Suprapubic skin (tissue), 4 donors: ENCODE measurements at regions not wholly inside any gene's neighbourhood (a gene's known extent, or its start where the extent isn't known, plus 50 kb on each side); places are given as distances from the start of the nearest gene placed in this dataset.

Source experiments
- DNase-seq, 2 donors: peaks; one replicate each; pipeline ENCODE4 v3.0.0-alpha.2; 2019; ENCODE audit warnings: low spot score in 2 of 2
- H3K27ac ChIP-seq: fragments of 200-600 bp; sonication (generic); one replicate; pipeline ENCODE4 v1.5.1; 2019
- H3K27me3 ChIP-seq: fragments of 200-600 bp; sonication (generic); one replicate; pipeline ENCODE4 v1.5.1; 2019
- H3K36me3 ChIP-seq: fragments of 200-600 bp; sonication (generic); one replicate; pipeline ENCODE4 v1.5.1; 2019
- H3K4me1 ChIP-seq: fragments of 200-600 bp; sonication (generic); one replicate; pipeline ENCODE4 v1.5.1; 2019
- H3K4me3 ChIP-seq: fragments of 200-600 bp; sonication (generic); one replicate; pipeline ENCODE4 v1.5.1; 2019; ENCODE audit warnings: mild to moderate bottlenecking
- H3K9me3 ChIP-seq: fragments of 200-600 bp; sonication (generic); one replicate; pipeline ENCODE4 v1.5.1; 2019
- EP300 ChIP-seq: sonication (generic); formaldehyde crosslinking; IDR thresholded peaks from one replicate; pipeline ENCODE4 v1.6.1; 2017; ENCODE audit warnings: antibody characterized with exemption
- POLR2A ChIP-seq, 2 donors: fragments of 450-650 bp; IDR thresholded peaks; one replicate each; pipeline ENCODE4 v1.6.1; 2017; ENCODE audit warnings: antibody characterized with exemption in 2 of 2, mild to moderate bottlenecking in 2 of 2, moderate library complexity in 2 of 2
- POLR2AphosphoS5 ChIP-seq, 3 donors: sonication (generic); formaldehyde crosslinking; IDR thresholded peaks; one replicate each; pipeline ENCODE4 v1.6.1; 2017; ENCODE audit warnings: antibody characterized with exemption in 3 of 3
- WGBS: methylation state at CpG from one replicate; pipeline ENCODE4 v1.1.5; 2018; 5-methylcytosine and 5-hydroxymethylcytosine counted together
- TF ChIP-seq, protein P1 (sequence below), 2 donors: fragments of 200-600 bp in 1 of 2; fragments of 450-650 bp in 1 of 2; sonication (generic) in 1 of 2; IDR thresholded peaks; one replicate each; pipeline ENCODE4 v1.5.1; 2016 to 2019; ENCODE audit warnings: antibody characterized with exemption in 2 of 2, mild to moderate bottlenecking in 1 of 2, moderate library complexity in 1 of 2

DNA sequence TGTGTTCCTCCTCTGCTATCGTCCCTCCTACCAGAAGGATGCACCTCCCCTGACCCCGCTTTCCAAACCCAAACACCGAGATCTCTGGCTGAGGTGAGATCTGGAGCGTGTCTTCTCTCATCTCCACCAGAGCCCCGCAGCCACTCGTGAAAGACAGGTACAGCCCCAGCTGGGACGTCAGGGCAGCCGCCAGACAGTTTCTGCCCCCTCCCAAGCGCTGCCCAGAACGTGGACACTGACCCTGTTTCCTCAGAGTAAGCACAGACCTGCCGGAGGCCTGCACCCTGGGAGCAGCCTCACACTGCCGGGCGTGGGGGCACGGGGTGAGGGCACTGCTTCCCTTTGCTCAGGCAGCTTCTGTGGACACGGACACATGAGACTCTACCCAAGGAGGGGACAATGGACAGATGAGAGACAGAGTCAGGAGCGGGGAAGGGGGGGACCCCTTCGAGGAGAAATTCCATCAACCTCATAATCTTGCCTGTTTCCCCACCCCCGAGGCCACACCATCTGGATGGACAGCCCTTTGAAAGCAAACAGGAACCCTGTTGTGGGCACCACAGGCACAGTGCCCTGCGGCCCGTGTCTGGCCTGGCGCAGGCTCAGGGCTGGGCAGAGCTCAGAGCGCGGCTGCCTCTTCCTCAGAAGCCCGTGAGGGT is 210.6 kb downstream of the DLL1 start:
- TF ChIP-seq POLR2AphosphoS5 (IDR thresholded peaks at IDR 0.05) = no peak
- TF ChIP-seq EP300 = no peak
- no peak for TF ChIP-seq POLR2A (IDR thresholded peaks at IDR 0.05)
- DNase-seq = peak; percentile 50 to 60
- Histone ChIP-seq H3K27me3 (peaks cover 23% of the 10 kb centered on the region), H3K36me3 (no peaks in the 10 kb centered on the region), H3K4me1 (no peaks in the 10 kb centered on the region), H3K27ac (no peak overlapping the region), H3K9me3 (no peaks in the 10 kb centered on the region), H3K4me3 (no peak overlapping the region)
- 82% methylated on average over 17 of the region's 24 CpGs for WGBS

DNA sequence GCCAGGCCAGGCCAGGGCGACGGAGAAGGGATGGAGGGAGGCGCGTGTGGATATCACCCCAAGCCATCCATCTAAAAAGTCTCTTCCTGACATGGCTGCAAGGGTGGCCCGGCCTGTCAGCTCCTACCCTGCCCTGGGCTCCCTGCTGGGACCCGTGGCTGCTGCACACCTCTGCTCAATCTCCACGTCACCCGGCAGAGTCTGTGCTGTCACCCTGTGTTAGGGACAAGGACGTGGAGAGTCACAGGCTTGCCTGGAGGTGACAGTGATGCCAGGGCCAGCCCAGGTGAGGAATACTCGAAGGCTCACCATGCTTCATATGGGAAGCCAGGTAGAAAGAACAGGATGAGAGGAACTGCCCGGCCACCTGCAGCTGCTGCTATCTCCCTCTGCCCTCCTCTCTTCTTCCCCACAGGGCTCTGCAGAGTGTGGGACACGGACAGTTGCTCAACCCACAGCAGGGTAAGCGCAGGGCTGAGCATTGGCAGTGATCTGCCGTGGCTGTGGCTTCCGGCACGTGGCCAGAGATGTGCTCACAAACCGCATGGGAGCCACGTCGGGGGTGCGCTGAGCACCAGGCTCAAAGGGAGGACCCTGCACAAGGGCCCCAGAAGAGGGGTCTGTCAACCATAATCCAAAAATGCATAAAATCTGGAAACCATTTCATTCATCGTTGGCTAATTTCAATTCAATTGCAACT is 214.3 kb downstream of the DLL1 start:
- H3K36me3 ChIP-seq = no peaks in the 10 kb centered on the region
- TF ChIP-seq POLR2A (IDR thresholded peaks at IDR 0.05) (no peak), POLR2AphosphoS5 (IDR thresholded peaks at IDR 0.05) (no peak), EP300 (no peak)
- TF ChIP-seq, protein P1, sequence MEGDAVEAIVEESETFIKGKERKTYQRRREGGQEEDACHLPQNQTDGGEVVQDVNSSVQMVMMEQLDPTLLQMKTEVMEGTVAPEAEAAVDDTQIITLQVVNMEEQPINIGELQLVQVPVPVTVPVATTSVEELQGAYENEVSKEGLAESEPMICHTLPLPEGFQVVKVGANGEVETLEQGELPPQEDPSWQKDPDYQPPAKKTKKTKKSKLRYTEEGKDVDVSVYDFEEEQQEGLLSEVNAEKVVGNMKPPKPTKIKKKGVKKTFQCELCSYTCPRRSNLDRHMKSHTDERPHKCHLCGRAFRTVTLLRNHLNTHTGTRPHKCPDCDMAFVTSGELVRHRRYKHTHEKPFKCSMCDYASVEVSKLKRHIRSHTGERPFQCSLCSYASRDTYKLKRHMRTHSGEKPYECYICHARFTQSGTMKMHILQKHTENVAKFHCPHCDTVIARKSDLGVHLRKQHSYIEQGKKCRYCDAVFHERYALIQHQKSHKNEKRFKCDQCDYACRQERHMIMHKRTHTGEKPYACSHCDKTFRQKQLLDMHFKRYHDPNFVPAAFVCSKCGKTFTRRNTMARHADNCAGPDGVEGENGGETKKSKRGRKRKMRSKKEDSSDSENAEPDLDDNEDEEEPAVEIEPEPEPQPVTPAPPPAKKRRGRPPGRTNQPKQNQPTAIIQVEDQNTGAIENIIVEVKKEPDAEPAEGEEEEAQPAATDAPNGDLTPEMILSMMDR (IDR thresholded peaks at IDR 0.05) = no peak
- 94% methylated on average over 9 of the region's 21 CpGs for WGBS
- DNase-seq = peak; percentile 49 to 65
- no peaks in the 10 kb centered on the region for H3K9me3 ChIP-seq
- peaks cover 17% of the 10 kb centered on the region for H3K27me3 ChIP-seq
- no peaks in the 10 kb centered on the region for H3K4me1 ChIP-seq
- H3K4me3 ChIP-seq = no peak overlapping the region
- no peak overlapping the region for H3K27ac ChIP-seq

GRCh38 chr6:170075659-170076223 is 215.1 kb downstream of the DLL1 start:
- TF ChIP-seq POLR2AphosphoS5 (IDR thresholded peaks at IDR 0.05) (no peak), EP300 (no peak), POLR2A (IDR thresholded peaks at IDR 0.05) (no peak)
- TF ChIP-seq, protein P1 (IDR thresholded peaks at IDR 0.05) = no peak
- Histone ChIP-seq H3K36me3 (no peaks in the 10 kb centered on the region), H3K9me3 (no peaks in the 10 kb centered on the region), H3K27me3 (peaks cover 9% of the 10 kb centered on the region), H3K4me3 (no peak overlapping the region), H3K27ac (no peak overlapping the region), H3K4me1 (no peaks in the 10 kb centered on the region)
- DNase-seq = peak; percentile 40 to 60
- WGBS = 75% methylated on average over 19 of the region's 19 CpGs

DNA sequence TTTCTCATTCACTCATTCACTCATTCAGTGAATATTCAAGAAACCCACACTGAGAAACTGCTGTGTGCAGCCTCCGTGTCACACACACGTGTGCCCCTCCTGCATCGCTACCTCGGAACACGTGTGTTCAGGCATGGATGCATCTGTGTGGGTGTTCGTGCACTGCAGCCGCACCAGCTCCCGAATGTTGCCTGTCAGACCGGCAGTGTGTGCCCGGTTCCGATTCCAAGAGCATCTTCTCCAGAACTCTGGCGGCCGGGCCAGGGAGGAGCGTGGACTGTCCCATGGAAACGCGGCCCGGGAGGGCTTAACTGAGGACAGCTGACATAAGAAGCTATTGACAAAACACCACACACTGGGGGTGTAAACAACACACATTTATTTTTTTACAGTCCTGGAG is 216.0 kb downstream of the DLL1 start:
- DNase-seq = peak; percentile 44 to 56
- Histone ChIP-seq H3K4me1 (no peaks in the 10 kb centered on the region), H3K4me3 (no peak overlapping the region), H3K27me3 (peaks cover under 1% of the 10 kb centered on the region), H3K36me3 (no peaks in the 10 kb centered on the region), H3K27ac (no peak overlapping the region), H3K9me3 (no peaks in the 10 kb centered on the region)
- 93% methylated on average over 16 of the region's 17 CpGs for WGBS
- TF ChIP-seq, protein P1 (IDR thresholded peaks at IDR 0.05) = no peak
- TF ChIP-seq EP300 (no peak), POLR2A (IDR thresholded peaks at IDR 0.05) (no peak), POLR2AphosphoS5 (IDR thresholded peaks at IDR 0.05) (no peak)

DNA sequence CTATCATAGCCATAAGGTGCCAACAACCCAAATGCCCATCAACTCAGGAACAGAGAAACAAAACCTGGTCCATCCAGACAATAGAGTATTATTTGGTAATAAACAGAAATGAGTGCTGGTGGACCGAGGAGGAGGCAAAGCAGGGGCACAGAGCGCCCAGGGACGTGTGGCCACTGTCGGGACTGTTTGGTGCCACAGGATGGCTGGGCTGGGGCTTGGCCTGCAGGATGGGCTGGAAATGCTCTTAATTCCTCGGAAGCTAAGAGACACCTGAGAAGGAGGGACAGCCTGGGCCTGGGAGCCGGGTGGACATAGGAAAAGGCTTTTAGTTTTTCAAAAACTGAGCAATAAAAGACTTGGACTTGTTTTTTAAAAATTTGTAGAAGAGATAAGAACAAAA is 216.4 kb downstream of the DLL1 start:
- no peaks in the 10 kb centered on the region for H3K4me1 ChIP-seq
- H3K27ac ChIP-seq = no peak overlapping the region
- no peaks in the 10 kb centered on the region for H3K27me3 ChIP-seq
- H3K9me3 ChIP-seq = no peaks in the 10 kb centered on the region
- 93% methylated on average over 6 of the region's 6 CpGs for WGBS
- H3K4me3 ChIP-seq = no peak overlapping the region
- no peaks in the 10 kb centered on the region for H3K36me3 ChIP-seq
- DNase-seq = peak in 1 of 2 donors; percentile 45
- TF ChIP-seq EP300 = no peak
- no peak for TF ChIP-seq POLR2AphosphoS5 (IDR thresholded peaks at IDR 0.05)
- TF ChIP-seq, protein P1 (IDR thresholded peaks at IDR 0.05) = no peak
- TF ChIP-seq POLR2A (IDR thresholded peaks at IDR 0.05) = no peak
